ENCODE measurements at regions not wholly inside any gene's neighbourhood (a gene's known extent, or its start where the extent isn't known, plus 50 kb on each side); places are given as distances from the start of the nearest gene placed in this dataset.

DNA sequence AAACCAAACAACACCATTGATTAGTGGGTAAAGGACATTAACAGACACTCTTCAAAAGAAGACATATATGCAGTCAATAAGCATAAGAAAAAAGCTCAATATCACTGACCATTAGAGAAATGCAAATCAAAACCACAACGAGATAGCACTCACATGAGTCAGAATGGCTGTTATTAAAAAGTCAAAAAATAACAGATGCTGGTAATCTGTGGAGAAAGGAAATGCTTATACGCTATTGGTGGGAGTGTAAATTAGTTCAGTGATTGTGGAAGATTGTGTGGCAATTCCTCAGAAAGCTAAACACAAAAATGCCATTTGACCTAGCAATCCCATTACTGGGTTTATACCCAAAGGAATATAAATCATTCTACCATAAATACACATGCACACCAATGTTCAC lies 182.6 kb downstream of the TRPC6 start:
- Histone ChIP-seq H4K8ac (ENCODE audit: low read length) (no peak overlapping the region), H3K18ac (ENCODE audit: low read depth in 1 of 2, low read length in 2 of 2) (no peak overlapping the region), H2AFZ (ENCODE audit: low read depth, low read length) (no peak overlapping the region), H3K4me2 (ENCODE audit: low read length, poor library complexity, severe bottlenecking) (no peak overlapping the region), H3K27ac (ENCODE audit: low read length, poor library complexity, severe bottlenecking) (no peak overlapping the region), H3K4me3 (ENCODE audit: insufficient read depth in 1 of 2, low read depth in 1 of 2, low read length in 2 of 2) (no peak overlapping the region), H3K14ac (ENCODE audit: low read length in 2 of 2) (no peak overlapping the region), H2BK15ac (ENCODE audit: low read depth, poor library complexity, severe bottlenecking) (no peak overlapping the region), H3K23ac (ENCODE audit: low read length in 2 of 2) (no peak overlapping the region), H2BK5ac (ENCODE audit: low read depth, low read length, poor library complexity, severe bottlenecking) (no peak overlapping the region), H3K27me3 (ENCODE audit: control insufficient read depth in 1 of 2, insufficient read depth in 1 of 2, low read length in 2 of 2) (peaks cover 3 to 5% of the 10 kb centered on the region in 2 experiments), H3K9me3 (ENCODE audit: control insufficient read depth, low read length) (no peaks in the 10 kb centered on the region), H2BK12ac (ENCODE audit: low read length in 2 of 2) (no peak overlapping the region), H4K91ac (ENCODE audit: low read length) (no peak overlapping the region), H3K4me1 (ENCODE audit: control insufficient read depth, insufficient read depth, low read depth, low read length) (no peaks in the 10 kb centered on the region), H3K9ac (ENCODE audit: low read length) (no peak overlapping the region), H3K79me1 (replicated peaks; ENCODE audit: low read length, poor library complexity, severe bottlenecking) (no peaks in the 10 kb centered on the region), H3K36me3 (ENCODE audit: control insufficient read depth in 1 of 2, insufficient read depth in 2 of 2, low read depth in 1 of 2, low read length in 2 of 2) (no peaks in the 10 kb centered on the region), H2BK120ac (ENCODE audit: low read depth, low read length) (no peak overlapping the region), H3K4ac (ENCODE audit: low read depth in 1 of 2, low read length in 2 of 2) (no peak overlapping the region), H2AK5ac (ENCODE audit: low read length, severe bottlenecking) (no peak overlapping the region)
- DNase-seq: peak; percentile 71
- WGBS: 60% methylated on average over 2 of the region's 2 CpGs

DNA sequence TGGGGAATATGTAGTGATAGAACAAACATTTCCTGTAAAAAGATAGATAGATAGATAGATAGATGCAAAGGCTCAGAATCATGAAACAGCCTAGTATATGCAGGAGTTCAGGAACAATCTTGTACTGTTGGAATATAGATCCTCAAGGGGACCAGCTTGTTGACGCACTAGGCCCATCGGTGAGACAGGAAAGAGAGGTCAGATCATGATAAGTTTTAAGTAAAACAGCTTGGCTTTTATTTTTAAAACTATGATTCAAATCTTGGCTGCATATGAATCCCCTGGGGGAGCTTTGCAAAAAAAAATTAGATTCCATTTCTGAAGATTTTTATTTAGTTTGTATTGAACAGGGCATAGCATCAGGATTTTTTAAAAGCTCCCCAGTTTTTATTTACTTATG lies 185.8 kb downstream of the TRPC6 start:
- Histone ChIP-seq H3K9me3 (ENCODE audit: control insufficient read depth, low read length) (no peaks in the 10 kb centered on the region), H3K18ac (ENCODE audit: low read depth in 1 of 2, low read length in 2 of 2) (no peak overlapping the region), H3K27ac (ENCODE audit: low read length, poor library complexity, severe bottlenecking) (no peak overlapping the region), H4K91ac (ENCODE audit: low read length) (no peak overlapping the region), H3K36me3 (ENCODE audit: control insufficient read depth in 1 of 2, insufficient read depth in 2 of 2, low read depth in 1 of 2, low read length in 2 of 2) (no peaks in the 10 kb centered on the region), H2BK120ac (ENCODE audit: low read depth, low read length) (no peak overlapping the region), H2BK5ac (ENCODE audit: low read depth, low read length, poor library complexity, severe bottlenecking) (no peak overlapping the region), H2AFZ (ENCODE audit: low read depth, low read length) (no peak overlapping the region), H3K14ac (ENCODE audit: low read length in 2 of 2) (no peak overlapping the region), H3K23ac (ENCODE audit: low read length in 2 of 2) (no peak overlapping the region), H2BK12ac (ENCODE audit: low read length in 2 of 2) (no peak overlapping the region), H3K4ac (ENCODE audit: low read depth in 1 of 2, low read length in 2 of 2) (no peak overlapping the region), H3K4me2 (ENCODE audit: low read length, poor library complexity, severe bottlenecking) (no peak overlapping the region), H3K4me3 (ENCODE audit: insufficient read depth in 1 of 2, low read depth in 1 of 2, low read length in 2 of 2) (no peak overlapping the region), H3K79me1 (replicated peaks; ENCODE audit: low read length, poor library complexity, severe bottlenecking) (no peaks in the 10 kb centered on the region), H2AK5ac (ENCODE audit: low read length, severe bottlenecking) (no peak overlapping the region), H3K9ac (ENCODE audit: low read length) (no peak overlapping the region), H3K27me3 (ENCODE audit: control insufficient read depth in 1 of 2, insufficient read depth in 1 of 2, low read length in 2 of 2) (peaks cover 0 to 5% of the 10 kb centered on the region in 2 experiments), H3K4me1 (ENCODE audit: control insufficient read depth, insufficient read depth, low read depth, low read length) (no peaks in the 10 kb centered on the region), H4K8ac (ENCODE audit: low read length) (no peak overlapping the region), H2BK15ac (ENCODE audit: low read depth, poor library complexity, severe bottlenecking) (no peak overlapping the region)
- no peak for DNase-seq
- 48% methylated on average over 2 of the region's 2 CpGs for WGBS

DNA sequence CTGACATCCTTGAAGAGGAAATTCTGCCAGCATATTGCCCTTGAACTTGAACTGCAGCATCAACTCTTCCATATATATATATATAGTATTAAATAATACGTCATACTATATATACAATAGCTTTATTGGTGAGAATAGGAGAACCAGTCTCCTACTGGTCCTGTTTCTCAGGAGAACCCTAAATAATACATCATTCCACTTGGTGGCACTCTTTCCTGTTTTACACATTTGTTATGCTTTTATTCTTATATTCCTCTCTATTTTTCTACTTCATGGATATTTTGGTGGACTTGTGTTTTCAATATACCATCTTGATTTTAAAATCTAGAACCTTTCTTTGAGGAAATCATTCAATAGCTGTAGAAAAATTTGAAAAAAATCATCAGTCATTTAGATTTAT lies 193.3 kb downstream of the TRPC6 start:
- no peak overlapping the region for H3K18ac ChIP-seq (ENCODE audit: low read depth in 1 of 2, low read length in 2 of 2)
- H2BK120ac ChIP-seq (ENCODE audit: low read depth, low read length): no peak overlapping the region
- H3K14ac ChIP-seq (ENCODE audit: low read length in 2 of 2): no peak overlapping the region
- no peak overlapping the region for H2BK15ac ChIP-seq (ENCODE audit: low read depth, poor library complexity, severe bottlenecking)
- H4K91ac ChIP-seq (ENCODE audit: low read length): no peak overlapping the region
- no peak overlapping the region for H3K9ac ChIP-seq (ENCODE audit: low read length)
- no peak overlapping the region for H2BK12ac ChIP-seq (ENCODE audit: low read length in 2 of 2)
- no peaks in the 10 kb centered on the region for H3K9me3 ChIP-seq (ENCODE audit: control insufficient read depth, low read length)
- no peak overlapping the region for H2BK5ac ChIP-seq (ENCODE audit: low read depth, low read length, poor library complexity, severe bottlenecking)
- no peak overlapping the region for H3K4ac ChIP-seq (ENCODE audit: low read depth in 1 of 2, low read length in 2 of 2)
- H2AK5ac ChIP-seq (ENCODE audit: low read length, severe bottlenecking): no peak overlapping the region
- no peak overlapping the region for H4K8ac ChIP-seq (ENCODE audit: low read length)
- H3K27me3 ChIP-seq (ENCODE audit: control insufficient read depth in 1 of 2, insufficient read depth in 1 of 2, low read length in 2 of 2): no peaks in the 10 kb centered on the region
- WGBS: no CpG with 5 or more reads among the region's 1 CpG
- DNase-seq: peak; percentile 15
- no peak overlapping the region for H3K27ac ChIP-seq (ENCODE audit: low read length, poor library complexity, severe bottlenecking)
- no peak overlapping the region for H2AFZ ChIP-seq (ENCODE audit: low read depth, low read length)
- no peak overlapping the region for H3K23ac ChIP-seq (ENCODE audit: low read length in 2 of 2)
- H3K36me3 ChIP-seq (ENCODE audit: control insufficient read depth in 1 of 2, insufficient read depth in 2 of 2, low read depth in 1 of 2, low read length in 2 of 2): no peaks in the 10 kb centered on the region
- H3K4me3 ChIP-seq (ENCODE audit: insufficient read depth in 1 of 2, low read depth in 1 of 2, low read length in 2 of 2): no peak overlapping the region
- H3K4me2 ChIP-seq (ENCODE audit: low read length, poor library complexity, severe bottlenecking): no peak overlapping the region
- no peaks in the 10 kb centered on the region for H3K4me1 ChIP-seq (ENCODE audit: control insufficient read depth, insufficient read depth, low read depth, low read length)
- H3K79me1 ChIP-seq (replicated peaks; ENCODE audit: low read length, poor library complexity, severe bottlenecking): no peaks in the 10 kb centered on the region

DNA sequence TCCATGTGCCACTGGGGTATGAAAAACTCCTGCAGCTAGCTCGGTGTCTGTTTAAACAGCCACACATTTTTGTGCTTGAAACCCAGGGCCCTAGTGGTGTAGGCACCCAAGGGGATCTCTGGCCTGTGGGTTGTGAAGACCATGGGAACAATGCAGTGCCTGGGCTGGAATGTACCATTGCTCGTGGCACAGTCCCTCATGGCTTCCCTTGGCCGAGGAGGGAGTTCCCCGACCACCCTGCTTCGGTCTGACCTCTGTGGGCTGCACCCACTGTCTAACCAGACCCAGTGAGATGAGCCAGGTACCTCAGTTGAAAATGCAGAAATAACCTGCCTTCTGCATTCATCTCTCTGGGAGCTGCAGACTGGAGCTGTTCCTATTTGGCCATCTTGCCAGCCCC lies 214.0 kb downstream of the TRPC6 start:
- H3K23ac ChIP-seq (ENCODE audit: low read length in 2 of 2): no peak overlapping the region
- H2BK12ac ChIP-seq (ENCODE audit: low read length in 2 of 2): no peak overlapping the region
- H3K4me3 ChIP-seq (ENCODE audit: insufficient read depth in 1 of 2, low read depth in 1 of 2, low read length in 2 of 2): no peak overlapping the region
- H4K91ac ChIP-seq (ENCODE audit: low read length): no peak overlapping the region
- no peak overlapping the region for H3K27ac ChIP-seq (ENCODE audit: low read length, poor library complexity, severe bottlenecking)
- no peak overlapping the region for H2BK120ac ChIP-seq (ENCODE audit: low read depth, low read length)
- H3K9ac ChIP-seq (ENCODE audit: low read length): no peak overlapping the region
- no peak overlapping the region for H3K4ac ChIP-seq (ENCODE audit: low read depth in 1 of 2, low read length in 2 of 2)
- H3K18ac ChIP-seq (ENCODE audit: low read depth in 1 of 2, low read length in 2 of 2): no peak overlapping the region
- H2BK15ac ChIP-seq (ENCODE audit: low read depth, poor library complexity, severe bottlenecking): no peak overlapping the region
- no peaks in the 10 kb centered on the region for H3K4me1 ChIP-seq (ENCODE audit: control insufficient read depth, insufficient read depth, low read depth, low read length)
- no peaks in the 10 kb centered on the region for H3K9me3 ChIP-seq (ENCODE audit: control insufficient read depth, low read length)
- H3K36me3 ChIP-seq (ENCODE audit: control insufficient read depth in 1 of 2, insufficient read depth in 2 of 2, low read depth in 1 of 2, low read length in 2 of 2): no peaks in the 10 kb centered on the region
- H3K27me3 ChIP-seq (ENCODE audit: control insufficient read depth in 1 of 2, insufficient read depth in 1 of 2, low read length in 2 of 2): no peaks in the 10 kb centered on the region
- no peak for DNase-seq
- H4K8ac ChIP-seq (ENCODE audit: low read length): no peak overlapping the region
- no peak overlapping the region for H3K4me2 ChIP-seq (ENCODE audit: low read length, poor library complexity, severe bottlenecking)
- WGBS: 59% methylated on average over 5 of the region's 5 CpGs
- H2AK5ac ChIP-seq (ENCODE audit: low read length, severe bottlenecking): no peak overlapping the region
- H2BK5ac ChIP-seq (ENCODE audit: low read depth, low read length, poor library complexity, severe bottlenecking): no peak overlapping the region
- no peaks in the 10 kb centered on the region for H3K79me1 ChIP-seq (replicated peaks; ENCODE audit: low read length, poor library complexity, severe bottlenecking)
- no peak overlapping the region for H3K14ac ChIP-seq (ENCODE audit: low read length in 2 of 2)
- H2AFZ ChIP-seq (ENCODE audit: low read depth, low read length): no peak overlapping the region

Measured in mesenchymal stem cell (in vitro differentiated cells and primary cell).